Loucy (cell line): ENCODE measurements at regions not wholly inside any gene's neighbourhood (a gene's known extent, or its start where the extent isn't known, plus 50 kb on each side); places are given as distances from the start of the nearest gene placed in this dataset.

ENCODE experiments used
- H2AFZ ChIP-seq: fragments of 200-600 bp; sonication (generic); 2 replicates; pipeline ENCODE4 v1.6.0; 2016; ENCODE audit warnings: antibody characterized with exemption, mild to moderate bottlenecking, low read length, moderate library complexity
- H3F3A ChIP-seq: fragments of 200-600 bp; 2 replicates; pipeline ENCODE4 v1.6.0; 2016; ENCODE audit warnings: antibody characterized with exemption, low read depth, mild to moderate bottlenecking
- H3K27me3 ChIP-seq: fragments of 200-600 bp; sonication (generic); 2 replicates; pipeline ENCODE4 v1.6.1; 2014; ENCODE audit warnings: low read length, mild to moderate bottlenecking; ENCODE audit not compliant: insufficient read depth, poor library complexity, severe bottlenecking
- H3K36me3 ChIP-seq: fragments of 200-600 bp; sonication (generic); 2 replicates; pipeline ENCODE4 v1.6.1; 2016; ENCODE audit warnings: low read length; ENCODE audit not compliant: insufficient read depth
- H3K4me1 ChIP-seq: fragments of 200-600 bp; sonication (generic); 2 replicates; pipeline ENCODE4 v1.5.1; 2014; ENCODE audit warnings: low read length, mild to moderate bottlenecking; ENCODE audit not compliant: insufficient read depth, poor library complexity, severe bottlenecking
- H3K4me2 ChIP-seq: fragments of 200-600 bp; sonication (generic); 2 replicates; pipeline ENCODE4 v1.6.0; 2014; ENCODE audit warnings: antibody characterized with exemption, low read length, low read depth, mild to moderate bottlenecking; ENCODE audit not compliant: poor library complexity, severe bottlenecking
- H3K4me3 ChIP-seq: fragments of 200-600 bp; sonication (generic); 2 replicates; pipeline ENCODE4 v1.5.1; 2014; ENCODE audit warnings: low read length, mild to moderate bottlenecking, mixed read lengths; ENCODE audit not compliant: poor library complexity, severe bottlenecking
- H3K79me2 ChIP-seq: fragments of 200-600 bp; sonication (generic); 2 replicates; pipeline ENCODE4 v1.6.1; 2014; ENCODE audit warnings: low read length; ENCODE audit not compliant: insufficient read depth
- H3K9ac ChIP-seq: fragments of 200-600 bp; sonication (generic); 2 replicates; pipeline ENCODE4 v1.6.0; 2014; ENCODE audit warnings: mild to moderate bottlenecking, low read depth, low read length, moderate library complexity; ENCODE audit not compliant: poor library complexity, severe bottlenecking
- H3K9me2 ChIP-seq: fragments of 200-600 bp; sonication (generic); replicated peaks from 2 replicates; pipeline ENCODE4 v1.6.1; 2016; ENCODE audit warnings: low read depth, low read length, mixed read lengths
- H3K9me3 ChIP-seq: fragments of 200-600 bp; sonication (generic); 2 replicates; pipeline ENCODE4 v1.6.1; 2014; ENCODE audit warnings: mild to moderate bottlenecking, antibody characterized with exemption, low read length, low read depth; ENCODE audit not compliant: insufficient read depth
- H4K20me1 ChIP-seq: fragments of 200-600 bp; sonication (generic); 2 replicates; pipeline ENCODE4 v1.6.0; 2014; ENCODE audit warnings: antibody characterized with exemption, low read length, mild to moderate bottlenecking; ENCODE audit not compliant: insufficient read depth, poor library complexity, severe bottlenecking
- CTCF ChIP-seq: fragments of 200-600 bp; sonication (generic); conservative IDR thresholded peaks from 2 replicates; pipeline ENCODE4 v1.5.1; 2014; ENCODE audit warnings: mild to moderate bottlenecking, antibody characterized with exemption, low read length
- EZH2phosphoT487 ChIP-seq: fragments of 200-600 bp; IDR thresholded peaks from 2 replicates; pipeline ENCODE4 v1.6.1; 2018; ENCODE audit warnings: antibody characterized with exemption, mild to moderate bottlenecking, moderate library complexity, borderline replicate concordance

DNA sequence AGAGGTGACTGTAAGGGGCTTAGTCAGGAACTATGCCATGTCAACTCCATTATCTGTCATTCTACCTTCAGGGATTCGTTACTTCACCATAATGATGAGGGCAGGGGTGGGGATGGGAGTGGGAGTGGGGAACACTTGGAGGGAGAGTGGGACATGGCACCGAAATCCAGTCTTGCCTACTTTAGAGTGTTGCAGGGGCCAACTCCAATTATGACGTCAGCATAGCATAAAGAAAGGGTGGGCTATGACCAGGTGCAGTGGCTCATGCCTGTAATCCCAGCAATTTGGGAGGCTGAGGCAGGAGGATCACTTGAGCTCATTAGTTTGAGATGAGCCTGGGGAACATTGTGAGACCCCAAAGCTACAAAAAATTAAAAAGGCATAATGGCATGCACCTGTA is 512.2 kb downstream of the GATA3 start:
- Histone ChIP-seq H4K20me1 (no peaks in the 10 kb centered on the region), H3F3A (no peaks in the 10 kb centered on the region), H3K4me3 (no peak overlapping the region), H3K9me3 (no peaks in the 10 kb centered on the region), H3K36me3 (no peaks in the 10 kb centered on the region), H3K9me2 (no peaks in the 10 kb centered on the region), H3K4me2 (no peak overlapping the region), H3K9ac (no peak overlapping the region), H3K4me1 (no peaks in the 10 kb centered on the region), H2AFZ (no peak overlapping the region), H3K79me2 (no peaks in the 10 kb centered on the region), H3K27me3 (no peaks in the 10 kb centered on the region)
- TF ChIP-seq EZH2phosphoT487 = no peak
- no peak for TF ChIP-seq CTCF

DNA sequence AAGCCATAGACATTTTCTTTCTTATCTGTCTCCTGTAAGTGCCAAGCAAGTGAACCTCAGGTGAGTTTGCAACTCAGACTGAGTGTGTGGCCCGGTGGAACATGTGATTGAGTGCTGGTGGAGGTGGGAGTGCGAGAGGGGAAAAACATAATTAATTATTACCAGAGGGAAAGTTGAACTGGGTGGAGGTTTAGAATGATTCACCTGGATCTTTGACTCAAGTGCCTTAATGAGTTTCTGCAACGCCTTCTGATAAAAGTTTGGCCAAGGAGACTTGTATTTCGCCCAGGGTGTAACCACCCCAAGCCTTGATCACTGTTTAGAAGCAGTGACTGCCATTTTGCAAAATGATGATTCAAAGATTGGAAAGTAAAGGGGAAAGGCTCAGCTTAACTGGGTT is 513.9 kb downstream of the GATA3 start:
- Histone ChIP-seq H4K20me1 (no peaks in the 10 kb centered on the region), H3K36me3 (no peaks in the 10 kb centered on the region), H3K4me2 (no peak overlapping the region), H3K9ac (no peak overlapping the region), H3K9me2 (no peaks in the 10 kb centered on the region), H3K4me3 (no peak overlapping the region), H3K79me2 (no peaks in the 10 kb centered on the region), H3K27me3 (no peaks in the 10 kb centered on the region), H3K9me3 (no peaks in the 10 kb centered on the region), H3F3A (no peaks in the 10 kb centered on the region), H3K4me1 (no peaks in the 10 kb centered on the region), H2AFZ (no peak overlapping the region)
- TF ChIP-seq EZH2phosphoT487 (no peak), CTCF (no peak)

DNA sequence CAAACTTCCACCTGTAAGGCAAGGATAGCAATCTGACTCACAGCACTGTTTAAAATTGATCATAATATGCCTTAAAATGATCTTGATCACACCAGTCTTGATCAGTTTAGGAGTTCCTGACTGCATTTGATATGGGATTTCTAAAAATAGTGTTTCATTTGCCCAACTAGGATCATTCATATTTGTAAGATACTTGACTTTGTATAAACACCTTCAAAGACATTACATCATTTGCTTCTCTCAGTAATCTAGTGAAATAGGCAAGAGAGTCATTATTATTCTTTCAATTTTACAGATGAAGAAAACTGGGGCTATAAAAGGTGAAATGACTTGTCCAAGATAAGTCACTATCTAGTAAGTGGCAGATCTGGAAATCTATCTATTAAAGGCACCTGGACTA is 521.1 kb downstream of the GATA3 start:
- no peaks in the 10 kb centered on the region for H3K4me1 ChIP-seq
- H3K9me2 ChIP-seq = no peaks in the 10 kb centered on the region
- no peak for TF ChIP-seq CTCF

More for the DNA sequence above, 521.1 kb downstream of the GATA3 start:
- no peak overlapping the region for H3K9ac ChIP-seq
- H3K36me3 ChIP-seq = no peaks in the 10 kb centered on the region
- H3K4me2 ChIP-seq = no peak overlapping the region
- no peaks in the 10 kb centered on the region for H3K9me3 ChIP-seq
- H3K79me2 ChIP-seq = no peaks in the 10 kb centered on the region
- no peak overlapping the region for H3K4me3 ChIP-seq
- no peaks in the 10 kb centered on the region for H3K27me3 ChIP-seq
- no peaks in the 10 kb centered on the region for H4K20me1 ChIP-seq
- no peaks in the 10 kb centered on the region for H3F3A ChIP-seq
- H2AFZ ChIP-seq = no peak overlapping the region
